Panc1 (cell line): ENCODE measurements at regions not wholly inside any gene's neighbourhood (a gene's known extent, or its start where the extent isn't known, plus 50 kb on each side); places are given as distances from the start of the nearest gene placed in this dataset.

Experiments
- CTCF ChIP-seq: fragments of 450-650 bp; IDR thresholded peaks from 2 replicates; pipeline ENCODE4 v1.5.1; 2017; ENCODE audit warnings: mild to moderate bottlenecking
- SIN3A ChIP-seq: IDR thresholded peaks from 2 replicates; pipeline ENCODE4 v1.6.1; 2012; ENCODE audit warnings: low read depth, mild to moderate bottlenecking, low read length, moderate library complexity, borderline replicate concordance; ENCODE audit not compliant: insufficient read depth

- TF ChIP-seq CTCF (no peak), SIN3A (no peak)
These were observed 135.4 kb upstream of the DMRT1 start for GRCh38 chr9:706073-706472.
